HG03064 (cell line): ENCODE measurements at regions not wholly inside any gene's neighbourhood (a gene's known extent, or its start where the extent isn't known, plus 50 kb on each side); places are given as distances from the start of the nearest gene placed in this dataset.
A peak's percentile ranks its signal among the peaks of the same experiment; 100 is the strongest.
"Not testable (repeated sequence)": the region's sequence is repeated elsewhere in the genome, so short reads cannot be mapped to it uniquely, and the experiment has no call there.

Experiments
- ATAC-seq: cut with Tn5 transposase; IDR thresholded peaks from one replicate; pipeline ENCODE4 v1.9.1; 2021; ENCODE audit warnings: low read depth; ENCODE audit not compliant: unreplicated experiment

GRCh38 chr10:33102071-33102470 lies 144.0 kb upstream of the ITGB1 start:
- no peak for ATAC-seq

GRCh38 chr10:33101392-33101787 lies 143.4 kb upstream of the ITGB1 start:
- no peak for ATAC-seq

- ATAC-seq, result no peak
Measured at GRCh38 chr10:33100781-33101391, 142.9 kb upstream of the ITGB1 start.

- ATAC-seq, result no peak
Measured at GRCh38 chr10:33099748-33100147, 141.7 kb upstream of the ITGB1 start.

- ATAC-seq, result no peak
Measured at GRCh38 chr10:33098951-33099663, 141.1 kb upstream of the ITGB1 start.

GRCh38 chr10:33095867-33096815 lies 138.1 kb upstream of the ITGB1 start:
- ATAC-seq, result peak; percentile 85

- no peak for ATAC-seq
Measured at GRCh38 chr10:33094263-33095051, 136.4 kb upstream of the ITGB1 start.

GRCh38 chr10:33093362-33093761 lies 135.3 kb upstream of the ITGB1 start:
- no peak for ATAC-seq

- no peak for ATAC-seq
Measured at GRCh38 chr10:33092596-33092995, 134.6 kb upstream of the ITGB1 start.

- no peak for ATAC-seq
Measured at GRCh38 chr10:33091201-33091600, 133.2 kb upstream of the ITGB1 start.

GRCh38 chr10:33088990-33089389 lies 131.0 kb upstream of the ITGB1 start:
- no peak for ATAC-seq

GRCh38 chr10:33087922-33088321 lies 129.9 kb upstream of the ITGB1 start:
- no peak for ATAC-seq

GRCh38 chr10:33087152-33087551 lies 129.1 kb upstream of the ITGB1 start:
- no peak for ATAC-seq

GRCh38 chr10:33086100-33086499 lies 128.1 kb upstream of the ITGB1 start:
- no peak for ATAC-seq

GRCh38 chr10:33085313-33085833 lies 127.3 kb upstream of the ITGB1 start:
- ATAC-seq, result no peak

- ATAC-seq, result no peak
Measured at GRCh38 chr10:33084453-33084852, 126.4 kb upstream of the ITGB1 start.

GRCh38 chr10:33082373-33082895 lies 124.4 kb upstream of the ITGB1 start:
- no peak for ATAC-seq

GRCh38 chr10:33080467-33080866 lies 122.4 kb upstream of the ITGB1 start:
- not testable (repeated sequence) for ATAC-seq

- no peak for ATAC-seq
Measured at GRCh38 chr10:33074443-33074842, 116.4 kb upstream of the ITGB1 start.
